KMS-11 (cell line): ENCODE measurements at regions not wholly inside any gene's neighbourhood (a gene's known extent, or its start where the extent isn't known, plus 50 kb on each side); places are given as distances from the start of the nearest gene placed in this dataset.

ENCODE experiments used
- H2AFZ ChIP-seq: fragments of 200-600 bp; sonication (generic); 2 replicates; pipeline ENCODE4 v1.6.1; 2016; ENCODE audit warnings: antibody characterized with exemption, mixed run types, low read depth
- H3K27ac ChIP-seq: fragments of 200-600 bp; sonication (generic); 2 replicates; pipeline ENCODE4 v1.6.1; 2016; ENCODE audit warnings: mild to moderate bottlenecking, mixed run types
- H3K27me3 ChIP-seq: fragments of 200-600 bp; sonication (generic); 2 replicates; pipeline ENCODE4 v1.6.1; 2017; ENCODE audit warnings: mild to moderate bottlenecking, low read depth, mixed run types, moderate library complexity; ENCODE audit not compliant: insufficient read depth
- H3K36me3 ChIP-seq: fragments of 200-600 bp; sonication (generic); 2 replicates; pipeline ENCODE4 v1.6.1; 2017; ENCODE audit warnings: mild to moderate bottlenecking, mixed run types; ENCODE audit not compliant: insufficient read depth
- H3K4me1 ChIP-seq: fragments of 200-600 bp; sonication (generic); 2 replicates; pipeline ENCODE4 v1.6.1; 2016; ENCODE audit warnings: mild to moderate bottlenecking, low read depth, mixed run types; ENCODE audit not compliant: poor library complexity, severe bottlenecking
- H3K4me2 ChIP-seq: fragments of 200-600 bp; sonication (generic); 2 replicates; pipeline ENCODE4 v1.7.0; 2016; ENCODE audit warnings: mild to moderate bottlenecking, mixed run types
- H3K4me3 ChIP-seq: fragments of 200-600 bp; sonication (generic); IDR thresholded peaks from 2 replicates; pipeline ENCODE4 v1.6.1; 2017; ENCODE audit warnings: low read depth, low read length, mixed read lengths; ENCODE audit not compliant: insufficient read depth
- H3K79me2 ChIP-seq: fragments of 200-600 bp; sonication (generic); 2 replicates; pipeline ENCODE4 v1.6.1; 2016; ENCODE audit warnings: low read depth, mixed run types; ENCODE audit not compliant: insufficient read depth
- H3K9ac ChIP-seq: fragments of 200-600 bp; sonication (generic); 2 replicates; pipeline ENCODE4 v1.6.1; 2016; ENCODE audit warnings: mild to moderate bottlenecking, mixed run types
- H4K20me1 ChIP-seq: fragments of 200-600 bp; sonication (generic); 2 replicates; pipeline ENCODE4 v1.6.1; 2016; ENCODE audit warnings: mild to moderate bottlenecking, mixed run types; ENCODE audit not compliant: insufficient read depth
- CTCF ChIP-seq: fragments of 200-600 bp; sonication (generic); conservative IDR thresholded peaks from 2 replicates; pipeline ENCODE4 v1.6.1; 2017; ENCODE audit warnings: low read depth, mild to moderate bottlenecking, antibody characterized with exemption, low read length, moderate library complexity, mixed read lengths

GRCh38 chr14:48954446-48954845, 631.7 kb downstream of the RPS29 start:
- no peak overlapping the region for H2AFZ ChIP-seq
- no peak for TF ChIP-seq CTCF

GRCh38 chr14:48944809-48945208, 641.4 kb downstream of the RPS29 start:
- H3K36me3 ChIP-seq: no peaks in the 10 kb centered on the region
- H3K4me2 ChIP-seq: no peak overlapping the region
- no peak overlapping the region for H2AFZ ChIP-seq
- TF ChIP-seq CTCF: no peak
- no peaks in the 10 kb centered on the region for H3K27me3 ChIP-seq
- H4K20me1 ChIP-seq: no peaks in the 10 kb centered on the region
- H3K9ac ChIP-seq: no peak overlapping the region
- H3K79me2 ChIP-seq: no peaks in the 10 kb centered on the region
- no peak overlapping the region for H3K27ac ChIP-seq
- H3K4me3 ChIP-seq: no peak overlapping the region
- no peaks in the 10 kb centered on the region for H3K4me1 ChIP-seq

More at GRCh38 chr14:48954446-48954845, 631.7 kb downstream of the RPS29 start:
- Histone ChIP-seq H3K27me3 (no peaks in the 10 kb centered on the region), H3K4me3 (no peak overlapping the region), H4K20me1 (no peaks in the 10 kb centered on the region), H3K4me1 (no peaks in the 10 kb centered on the region), H3K79me2 (no peaks in the 10 kb centered on the region), H3K4me2 (no peak overlapping the region), H3K9ac (no peak overlapping the region), H3K27ac (no peak overlapping the region), H3K36me3 (no peaks in the 10 kb centered on the region)

GRCh38 chr14:48943913-48944312, 642.3 kb downstream of the RPS29 start:
- Histone ChIP-seq H3K4me2 (no peak overlapping the region), H3K4me1 (no peaks in the 10 kb centered on the region), H3K9ac (no peak overlapping the region)

GRCh38 chr14:48937541-48938195, 648.5 kb downstream of the RPS29 start:
- no peak overlapping the region for H3K9ac ChIP-seq
- no peaks in the 10 kb centered on the region for H3K79me2 ChIP-seq
- TF ChIP-seq CTCF: no peak
- no peak overlapping the region for H2AFZ ChIP-seq
- no peaks in the 10 kb centered on the region for H4K20me1 ChIP-seq
- H3K4me3 ChIP-seq: no peak overlapping the region
- no peak overlapping the region for H3K27ac ChIP-seq
- no peaks in the 10 kb centered on the region for H3K36me3 ChIP-seq
- no peaks in the 10 kb centered on the region for H3K4me1 ChIP-seq
- no peak overlapping the region for H3K4me2 ChIP-seq
- H3K27me3 ChIP-seq: no peaks in the 10 kb centered on the region

More at GRCh38 chr14:48943913-48944312, 642.3 kb downstream of the RPS29 start:
- H3K27ac ChIP-seq: no peak overlapping the region
- H3K79me2 ChIP-seq: no peaks in the 10 kb centered on the region
- no peak for TF ChIP-seq CTCF
- H3K36me3 ChIP-seq: no peaks in the 10 kb centered on the region
- no peak overlapping the region for H3K4me3 ChIP-seq
- no peaks in the 10 kb centered on the region for H4K20me1 ChIP-seq
- no peak overlapping the region for H2AFZ ChIP-seq
- no peaks in the 10 kb centered on the region for H3K27me3 ChIP-seq
